HUES64 (cell line): ENCODE measurements at regions not wholly inside any gene's neighbourhood (a gene's known extent, or its start where the extent isn't known, plus 50 kb on each side); places are given as distances from the start of the nearest gene placed in this dataset.

Experiments
- H3K27ac ChIP-seq: 2 replicates; pipeline ENCODE4 v1.7.0; 2013; ENCODE audit warnings: low read depth, low read length, inconsistent platforms
- H3K27me3 ChIP-seq: 2 replicates; pipeline ENCODE4 v1.6.1; 2013; ENCODE audit warnings: mild to moderate bottlenecking, low read length; ENCODE audit not compliant: insufficient read depth
- H3K36me3 ChIP-seq: 2 replicates; pipeline ENCODE4 v1.6.1; 2013; ENCODE audit warnings: mild to moderate bottlenecking, low read length; ENCODE audit not compliant: insufficient read depth
- H3K4me1 ChIP-seq: 2 replicates; pipeline ENCODE4 v1.6.1; 2013; ENCODE audit warnings: mild to moderate bottlenecking, low read length, moderate library complexity; ENCODE audit not compliant: insufficient read depth
- H3K4me3 ChIP-seq: 2 replicates; pipeline ENCODE4 v1.5.1; 2013; ENCODE audit warnings: mild to moderate bottlenecking, low read length, moderate library complexity
- H3K9ac ChIP-seq: 2 replicates; pipeline ENCODE4 v1.6.1; 2013; ENCODE audit warnings: mild to moderate bottlenecking, low read depth, low read length
- H3K9me3 ChIP-seq: 2 replicates; pipeline ENCODE4 v1.6.1; 2013; ENCODE audit warnings: low read depth, low read length; ENCODE audit not compliant: insufficient read depth
- WGBS: fragments of 150-250, 120-280 bp; methylation state at CpG from one replicate; pipeline ENCODE4 v1.1.7; 2013; ENCODE audit warnings: missing lambda C conversion rate; 5-methylcytosine and 5-hydroxymethylcytosine counted together

GRCh38 chr3:180135101-180135500 is 98.4 kb upstream of the PEX5L start:
- Histone ChIP-seq H3K27me3 (no peaks in the 10 kb centered on the region), H3K27ac (no peak overlapping the region), H3K9ac (no peak overlapping the region), H3K4me3 (no peak overlapping the region), H3K4me1 (peaks cover 21% of the 10 kb centered on the region), H3K9me3 (no peaks in the 10 kb centered on the region), H3K36me3 (no peaks in the 10 kb centered on the region)
- 87% methylated on average over 2 of the region's 2 CpGs for WGBS

GRCh38 chr3:180138871-180139270 is 102.1 kb upstream of the PEX5L start:
- Histone ChIP-seq H3K4me1 (peaks cover 17% of the 10 kb centered on the region), H3K4me3 (no peak overlapping the region), H3K27ac (no peak overlapping the region), H3K9ac (no peak overlapping the region), H3K9me3 (no peaks in the 10 kb centered on the region), H3K36me3 (no peaks in the 10 kb centered on the region), H3K27me3 (no peaks in the 10 kb centered on the region)
- WGBS, result 100% methylated on average over 2 of the region's 3 CpGs

- 92% methylated on average over 2 of the region's 2 CpGs for WGBS
- Histone ChIP-seq H3K27me3 (no peaks in the 10 kb centered on the region), H3K4me1 (no peaks in the 10 kb centered on the region), H3K4me3 (no peak overlapping the region), H3K36me3 (no peaks in the 10 kb centered on the region), H3K9ac (no peak overlapping the region), H3K9me3 (no peaks in the 10 kb centered on the region), H3K27ac (no peak overlapping the region)
These were observed 105.3 kb upstream of the PEX5L start for GRCh38 chr3:180142041-180142440.

- no peak overlapping the region for H3K4me3 ChIP-seq
- no peaks in the 10 kb centered on the region for H3K27me3 ChIP-seq
- H3K9me3 ChIP-seq, result no peaks in the 10 kb centered on the region
- no peak overlapping the region for H3K27ac ChIP-seq
- no peaks in the 10 kb centered on the region for H3K36me3 ChIP-seq
- no peak overlapping the region for H3K9ac ChIP-seq
- H3K4me1 ChIP-seq, result no peaks in the 10 kb centered on the region
- WGBS, result 95% methylated on average over 4 of the region's 4 CpGs
These were observed 105.7 kb upstream of the PEX5L start for GRCh38 chr3:180142472-180142871.

GRCh38 chr3:180161770-180162169 is 125.0 kb upstream of the PEX5L start:
- Histone ChIP-seq H3K27ac (no peak overlapping the region), H3K9ac (no peak overlapping the region), H3K4me1 (no peaks in the 10 kb centered on the region), H3K4me3 (no peak overlapping the region), H3K27me3 (no peaks in the 10 kb centered on the region), H3K36me3 (no peaks in the 10 kb centered on the region), H3K9me3 (no peaks in the 10 kb centered on the region)
- 95% methylated on average over 9 of the region's 9 CpGs for WGBS

- no peaks in the 10 kb centered on the region for H3K27me3 ChIP-seq
- no peak overlapping the region for H3K27ac ChIP-seq
- H3K36me3 ChIP-seq, result no peaks in the 10 kb centered on the region
- H3K9me3 ChIP-seq, result no peaks in the 10 kb centered on the region
- H3K4me1 ChIP-seq, result peaks cover 16% of the 10 kb centered on the region
- no CpG with 5 or more reads among the region's 1 CpG for WGBS
- H3K4me3 ChIP-seq, result no peak overlapping the region
- no peak overlapping the region for H3K9ac ChIP-seq
These were observed 138.8 kb upstream of the PEX5L start for GRCh38 chr3:180175572-180175971.

- WGBS, result 92% methylated on average over 3 of the region's 3 CpGs
- peaks cover 16% of the 10 kb centered on the region for H3K4me1 ChIP-seq
- no peak overlapping the region for H3K4me3 ChIP-seq
- H3K9me3 ChIP-seq, result no peaks in the 10 kb centered on the region
- no peaks in the 10 kb centered on the region for H3K36me3 ChIP-seq
- no peaks in the 10 kb centered on the region for H3K27me3 ChIP-seq
- no peak overlapping the region for H3K9ac ChIP-seq
- no peak overlapping the region for H3K27ac ChIP-seq
These were observed 139.3 kb upstream of the PEX5L start for GRCh38 chr3:180176059-180176458.

GRCh38 chr3:180177255-180177654 is 140.5 kb upstream of the PEX5L start:
- no peak overlapping the region for H3K9ac ChIP-seq
- WGBS, result 83% methylated on average over 4 of the region's 4 CpGs
- peaks cover 16% of the 10 kb centered on the region for H3K4me1 ChIP-seq
- H3K27me3 ChIP-seq, result no peaks in the 10 kb centered on the region
- H3K27ac ChIP-seq, result no peak overlapping the region
- no peak overlapping the region for H3K4me3 ChIP-seq
- no peaks in the 10 kb centered on the region for H3K9me3 ChIP-seq
- H3K36me3 ChIP-seq, result no peaks in the 10 kb centered on the region

- no peaks in the 10 kb centered on the region for H3K9me3 ChIP-seq
- 88% methylated on average over 2 of the region's 2 CpGs for WGBS
- no peaks in the 10 kb centered on the region for H3K36me3 ChIP-seq
- no peak overlapping the region; the same call in 1 of the 2 replicates for H3K27ac ChIP-seq
- H3K4me3 ChIP-seq, result no peak overlapping the region
- H3K27me3 ChIP-seq, result no peaks in the 10 kb centered on the region
- no peak overlapping the region for H3K9ac ChIP-seq
- peaks cover 16% of the 10 kb centered on the region for H3K4me1 ChIP-seq
These were observed 142.8 kb upstream of the PEX5L start for GRCh38 chr3:180179562-180179961.

- H3K4me3 ChIP-seq, result no peak overlapping the region
- H3K4me1 ChIP-seq, result peaks cover 16% of the 10 kb centered on the region
- H3K27me3 ChIP-seq, result no peaks in the 10 kb centered on the region
- H3K27ac ChIP-seq, result no peak overlapping the region
- no peaks in the 10 kb centered on the region for H3K9me3 ChIP-seq
- no peak overlapping the region for H3K9ac ChIP-seq
- WGBS, result 86% methylated on average over 3 of the region's 3 CpGs
- no peaks in the 10 kb centered on the region for H3K36me3 ChIP-seq
These were observed 144.1 kb upstream of the PEX5L start for GRCh38 chr3:180180795-180181194.

GRCh38 chr3:180181387-180181786 is 144.7 kb upstream of the PEX5L start:
- H3K36me3 ChIP-seq, result no peaks in the 10 kb centered on the region
- no peak overlapping the region for H3K4me3 ChIP-seq
- no peaks in the 10 kb centered on the region for H3K27me3 ChIP-seq
- no peak overlapping the region for H3K9ac ChIP-seq
- H3K4me1 ChIP-seq, result peaks cover 16% of the 10 kb centered on the region
- H3K9me3 ChIP-seq, result no peaks in the 10 kb centered on the region
- no peak overlapping the region for H3K27ac ChIP-seq

- no peaks in the 10 kb centered on the region for H3K9me3 ChIP-seq
- no peaks in the 10 kb centered on the region for H3K27me3 ChIP-seq
- H3K9ac ChIP-seq, result no peak overlapping the region
- 79% methylated on average over 3 of the region's 3 CpGs for WGBS
- H3K4me1 ChIP-seq, result peaks cover 16% of the 10 kb centered on the region
- no peak overlapping the region for H3K27ac ChIP-seq
- no peak overlapping the region for H3K4me3 ChIP-seq
- H3K36me3 ChIP-seq, result no peaks in the 10 kb centered on the region
These were observed 146.6 kb upstream of the PEX5L start for GRCh38 chr3:180183346-180183745.
